HEK293T (cell line): ENCODE measurements at regions not wholly inside any gene's neighbourhood (a gene's known extent, or its start where the extent isn't known, plus 50 kb on each side); places are given as distances from the start of the nearest gene placed in this dataset.

Source experiments
- CTCF ChIA-PET: fragments of 350-600 bp; formaldehyde crosslinking; extraction: SDS; loops from one replicate; lab custom pipeline; 2021; ENCODE audit warnings: antibody characterized with exemption, inconsistent platforms; lab: Yijun Ruan, JAX
- POLR2A ChIA-PET: fragments of 350-600 bp; formaldehyde crosslinking; extraction: SDS; loops from one replicate; lab custom pipeline; 2020; ENCODE audit warnings: antibody characterized with exemption, inconsistent platforms; lab: Yijun Ruan, JAX
- DNase-seq: peaks from one replicate; pipeline ENCODE4 v3.0.0; 2012; ENCODE audit warnings: mixed read lengths; ENCODE audit errors: extremely low spot score
- ARNT ChIP-seq: fragments of 450-650 bp; IDR thresholded peaks from 2 replicates; pipeline ENCODE4 v1.6.1; 2017; ENCODE audit warnings: mild to moderate bottlenecking
- BHLHE40 ChIP-seq: fragments of 450-650 bp; IDR thresholded peaks from 2 replicates; pipeline ENCODE4 v1.6.1; 2016; ENCODE audit warnings: mild to moderate bottlenecking, moderate library complexity, borderline replicate concordance
- CTBP1 ChIP-seq: fragments of 450-650 bp; IDR thresholded peaks from 2 replicates; pipeline ENCODE4 v1.6.1; 2016; ENCODE audit warnings: borderline replicate concordance
- ELF4 ChIP-seq: fragments of 450-650 bp; IDR thresholded peaks from 2 replicates; pipeline ENCODE4 v1.6.1; 2017; ENCODE audit warnings: antibody characterized with exemption
- FOXA1 ChIP-seq: fragments of 450-650 bp; IDR thresholded peaks from 2 replicates; pipeline ENCODE4 v1.6.1; 2016; ENCODE audit warnings: mild to moderate bottlenecking
- FOXK2 ChIP-seq: fragments of 450-650 bp; IDR thresholded peaks from 2 replicates; pipeline ENCODE4 v1.6.1; 2016; ENCODE audit warnings: mild to moderate bottlenecking
- FOXM1 ChIP-seq: fragments of 450-650 bp; IDR thresholded peaks from 2 replicates; pipeline ENCODE4 v1.6.1; 2017; ENCODE audit warnings: mild to moderate bottlenecking, borderline replicate concordance
- HDGF ChIP-seq: fragments of 450-650 bp; IDR thresholded peaks from 2 replicates; pipeline ENCODE4 v1.6.1; 2017; ENCODE audit warnings: antibody characterized with exemption, borderline replicate concordance
- L3MBTL2 ChIP-seq: fragments of 450-650 bp; conservative IDR thresholded peaks from 2 replicates; pipeline ENCODE4 v1.6.1; 2016; ENCODE audit warnings: mild to moderate bottlenecking
- LEF1 ChIP-seq: fragments of 450-650 bp; IDR thresholded peaks from 2 replicates; pipeline ENCODE4 v1.6.1; 2017; ENCODE audit warnings: mild to moderate bottlenecking, borderline replicate concordance
- NFRKB ChIP-seq: fragments of 450-650 bp; IDR thresholded peaks from 2 replicates; pipeline ENCODE4 v1.6.1; 2016; ENCODE audit warnings: mild to moderate bottlenecking, moderate library complexity
- SP1 ChIP-seq: fragments of 450-650 bp; IDR thresholded peaks from 2 replicates; pipeline ENCODE4 v1.6.1; 2017
- SUZ12 ChIP-seq: fragments of 450-650 bp; IDR thresholded peaks from 2 replicates; pipeline ENCODE4 v1.6.1; 2016; ENCODE audit warnings: mild to moderate bottlenecking
- TARDBP ChIP-seq: fragments of 450-650 bp; IDR thresholded peaks from 2 replicates; pipeline ENCODE4 v1.6.1; 2016
- ZNF384 ChIP-seq: fragments of 450-650 bp; IDR thresholded peaks from 2 replicates; pipeline ENCODE4 v1.6.1; 2016
- TF ChIP-seq, protein P1 (sequence below): fragments of 450-650 bp; IDR thresholded peaks from 2 replicates; pipeline ENCODE4 v1.6.1; 2016

DNA sequence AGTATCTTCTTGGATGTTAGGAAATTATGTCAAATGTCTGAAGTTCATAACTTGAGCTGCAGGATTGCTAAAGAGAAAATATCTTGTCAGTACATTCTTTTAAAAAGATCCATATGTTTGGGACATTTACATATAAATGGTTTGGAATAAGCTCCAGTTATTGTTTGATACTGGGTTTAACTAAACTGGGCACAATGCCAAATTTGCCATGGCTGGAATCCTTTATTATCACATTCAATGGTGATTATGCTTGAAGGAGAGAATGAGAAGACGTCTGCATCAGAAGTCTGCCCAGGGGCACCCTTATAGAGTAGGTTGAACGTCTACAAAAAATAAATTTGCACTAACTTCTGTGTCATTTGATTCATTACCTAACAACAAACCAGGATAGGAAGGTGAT lies 652.5 kb downstream of the AMY1C start:
- POLR2A ChIA-PET = no interaction called here
- TF ChIP-seq FOXM1 (no peak), NFRKB (no peak), FOXK2 (no peak), FOXA1 (no peak), TARDBP (no peak), HDGF (no peak), BHLHE40 (no peak), CTBP1 (no peak), SUZ12 (no peak), LEF1 (no peak)
- TF ChIP-seq, protein P1, sequence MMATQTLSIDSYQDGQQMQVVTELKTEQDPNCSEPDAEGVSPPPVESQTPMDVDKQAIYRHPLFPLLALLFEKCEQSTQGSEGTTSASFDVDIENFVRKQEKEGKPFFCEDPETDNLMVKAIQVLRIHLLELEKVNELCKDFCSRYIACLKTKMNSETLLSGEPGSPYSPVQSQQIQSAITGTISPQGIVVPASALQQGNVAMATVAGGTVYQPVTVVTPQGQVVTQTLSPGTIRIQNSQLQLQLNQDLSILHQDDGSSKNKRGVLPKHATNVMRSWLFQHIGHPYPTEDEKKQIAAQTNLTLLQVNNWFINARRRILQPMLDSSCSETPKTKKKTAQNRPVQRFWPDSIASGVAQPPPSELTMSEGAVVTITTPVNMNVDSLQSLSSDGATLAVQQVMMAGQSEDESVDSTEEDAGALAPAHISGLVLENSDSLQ = no peak
- CTCF ChIA-PET = no interaction called here
- DNase-seq = no peak

DNA sequence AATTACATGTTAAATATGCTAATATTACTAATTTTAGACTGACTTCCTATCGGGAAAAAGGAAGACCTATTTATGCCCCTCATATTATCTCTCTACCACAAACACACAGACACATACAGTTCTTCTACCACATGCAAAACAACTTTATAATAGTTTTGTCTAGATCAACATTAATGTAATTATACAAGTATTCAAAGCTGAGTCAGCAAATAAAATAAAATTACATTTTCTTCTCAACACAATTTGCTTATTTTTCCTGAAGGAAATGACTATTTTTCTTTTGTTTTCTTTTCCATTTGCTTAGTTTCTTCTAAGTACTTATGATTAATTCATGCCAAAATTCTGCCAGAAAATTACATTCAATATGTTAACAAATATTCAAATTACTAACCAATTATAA lies 654.2 kb downstream of the AMY1C start:
- no peak for DNase-seq
- POLR2A ChIA-PET = no interaction called here
- CTCF ChIA-PET = no interaction called here
- TF ChIP-seq ELF4 (no peak), HDGF (no peak), CTBP1 (no peak), FOXA1 (no peak), SUZ12 (no peak), LEF1 (no peak), SP1 (no peak), L3MBTL2 (no peak), NFRKB (no peak), ARNT (no peak), ZNF384 (no peak), FOXK2 (no peak), FOXM1 (no peak)

DNA sequence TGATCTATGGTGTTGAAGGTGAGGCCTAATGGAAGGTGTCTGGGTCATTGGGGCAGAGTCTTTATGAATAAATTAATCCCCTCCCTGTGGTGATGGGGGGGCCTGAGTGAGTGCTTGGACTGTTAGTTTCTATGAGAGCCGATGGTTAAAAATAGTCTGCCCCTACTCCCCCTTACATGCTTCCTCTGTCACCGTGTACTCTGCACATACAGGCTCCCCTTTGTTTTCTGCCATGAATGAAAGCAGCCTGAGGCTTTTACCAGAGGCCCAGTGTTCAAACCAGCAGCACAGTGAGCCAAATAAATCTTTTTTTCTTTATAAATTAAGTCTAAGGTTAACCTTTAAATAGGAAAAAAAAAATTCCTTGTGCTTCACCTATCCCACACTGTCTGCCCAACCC lies 657.0 kb downstream of the AMY1C start:
- CTCF ChIA-PET = no interaction called here
- TF ChIP-seq, protein P1 = no peak
- TF ChIP-seq FOXK2 (no peak), NFRKB (no peak), ZNF384 (no peak), TARDBP (no peak), FOXA1 (no peak), SUZ12 (no peak), CTBP1 (no peak), FOXM1 (no peak), ELF4 (no peak), SP1 (no peak), BHLHE40 (no peak), ARNT (no peak), LEF1 (no peak)
- DNase-seq = no peak
- POLR2A ChIA-PET = no interaction called here

DNA sequence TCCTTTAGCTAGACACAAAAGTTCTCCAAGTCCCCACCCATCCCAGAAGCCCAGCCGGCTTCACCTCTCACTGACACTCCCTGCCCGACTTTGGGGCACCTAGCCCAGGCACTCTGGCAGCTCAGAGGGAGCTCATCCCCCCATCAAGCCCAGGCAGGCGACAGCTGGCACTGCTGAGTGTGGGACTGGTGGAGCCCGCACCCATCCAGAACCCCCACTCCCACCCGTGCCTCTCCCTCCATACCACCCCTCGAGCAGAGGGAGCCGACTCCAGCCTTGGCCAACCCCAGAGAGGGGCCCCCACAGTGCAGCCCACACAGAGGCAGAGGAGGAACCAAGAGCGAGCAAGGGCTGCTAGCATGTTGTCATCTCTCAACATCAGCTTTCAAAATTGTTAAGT lies 658.6 kb downstream of the AMY1C start:
- ChIA-PET CTCF (no interaction called here), POLR2A (no interaction called here)
- TF ChIP-seq NFRKB = no peak
- no peak for TF ChIP-seq L3MBTL2
- TF ChIP-seq FOXA1 = no peak
- TF ChIP-seq BHLHE40 = no peak
- no peak for TF ChIP-seq TARDBP
- no peak for TF ChIP-seq CTBP1
- no peak for TF ChIP-seq ZNF384
- no peak for TF ChIP-seq SUZ12
- TF ChIP-seq, protein P1 = no peak
- no peak for TF ChIP-seq FOXM1
- TF ChIP-seq ELF4 = no peak
- TF ChIP-seq ARNT = no peak
- TF ChIP-seq SP1 = no peak
- TF ChIP-seq HDGF = no peak
- no peak for DNase-seq

DNA sequence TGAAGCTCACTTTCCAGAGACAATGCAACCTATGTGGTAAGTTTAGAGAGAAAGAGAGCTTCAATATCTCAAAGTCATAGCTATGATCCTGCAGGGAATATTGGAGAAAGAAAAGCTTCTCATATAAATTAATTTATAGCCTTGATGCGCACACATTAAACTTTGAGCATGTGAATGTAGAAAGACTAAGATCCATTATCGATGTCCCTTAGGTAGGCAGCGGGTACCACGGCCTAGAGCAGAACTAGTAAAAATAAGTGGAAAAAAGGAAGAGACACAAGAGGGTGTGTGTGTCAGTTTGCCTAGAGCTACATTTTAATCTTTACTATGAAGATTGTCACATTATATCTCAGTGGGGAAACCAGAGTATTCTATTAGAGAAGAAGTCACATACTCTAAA lies 685.6 kb downstream of the AMY1C start:
- CTCF ChIA-PET = no interaction called here
- POLR2A ChIA-PET = no interaction called here
- DNase-seq = no peak
- no peak for TF ChIP-seq ZNF384
- TF ChIP-seq FOXA1 = no peak
- TF ChIP-seq, protein P1 = no peak
- TF ChIP-seq SP1 = no peak
- no peak for TF ChIP-seq SUZ12
- TF ChIP-seq L3MBTL2 = no peak
- TF ChIP-seq FOXM1 = no peak
- TF ChIP-seq NFRKB = no peak
- TF ChIP-seq BHLHE40 = no peak
- no peak for TF ChIP-seq TARDBP
- TF ChIP-seq HDGF = no peak
- no peak for TF ChIP-seq CTBP1
- no peak for TF ChIP-seq ELF4
- no peak for TF ChIP-seq LEF1
- TF ChIP-seq FOXK2 = no peak
- no peak for TF ChIP-seq ARNT

DNA sequence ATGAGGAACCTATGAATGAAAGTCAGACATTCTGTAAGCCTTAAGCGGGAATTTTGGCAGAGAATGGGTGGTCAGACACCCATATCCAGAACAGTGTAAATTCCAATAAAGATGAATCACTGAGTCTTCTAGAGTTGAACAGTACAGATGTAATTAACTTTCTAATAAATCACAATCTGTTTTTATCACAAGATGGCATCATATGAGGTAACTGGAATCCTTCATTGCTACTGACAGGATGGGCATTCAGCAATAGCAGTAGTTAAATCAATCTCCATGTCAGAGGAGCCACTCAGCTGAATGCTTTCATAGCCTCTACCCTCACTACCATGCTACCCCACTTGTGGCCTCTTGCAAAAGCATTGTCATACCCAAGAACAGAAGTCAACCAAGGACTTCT lies 690.3 kb downstream of the AMY1C start:
- DNase-seq = no peak
- ChIA-PET CTCF (no interaction called here), POLR2A (no interaction called here)
- no peak for TF ChIP-seq TARDBP
- no peak for TF ChIP-seq HDGF
- no peak for TF ChIP-seq NFRKB
- TF ChIP-seq SP1 = no peak
- TF ChIP-seq L3MBTL2 = no peak
- no peak for TF ChIP-seq CTBP1
- TF ChIP-seq SUZ12 = no peak
- TF ChIP-seq FOXK2 = no peak
